BLaER1 treated with 17β-estradiol and CSF1 and Interleukin-3, amounts not matched to agents 10 nM and 100 nM (cell line): ENCODE measurements at regions not wholly inside any gene's neighbourhood (a gene's known extent, or its start where the extent isn't known, plus 50 kb on each side); places are given as distances from the start of the nearest gene placed in this dataset.

ENCODE experiments used
- H3K27ac ChIP-seq, 11 experiments: shearing (Covaris generic); formaldehyde crosslinking; 2 replicates each; pipeline ENCODE4 v1.8.1; 2022
- H3K27me3 ChIP-seq, 11 experiments: shearing (Covaris generic); formaldehyde crosslinking; 2 replicates each; pipeline ENCODE4 v1.8.1; 2022
- H3K36me3 ChIP-seq, 11 experiments: shearing (Covaris generic); formaldehyde crosslinking; 2 replicates each; pipeline ENCODE4 v1.8.1; 2022
- H3K4me1 ChIP-seq, 10 experiments: shearing (Covaris generic); formaldehyde crosslinking; 2 replicates each; pipeline ENCODE4 v1.8.1; 2022
- H3K4me2 ChIP-seq, 11 experiments: shearing (Covaris generic); formaldehyde crosslinking; 2 replicates each; pipeline ENCODE4 v1.8.1; 2022
- H3K4me3 ChIP-seq, 10 experiments: shearing (Covaris generic); formaldehyde crosslinking; 2 replicates each; pipeline ENCODE4 v1.8.1; 2022
- H3K9ac ChIP-seq, 11 experiments: shearing (Covaris generic); formaldehyde crosslinking; 2 replicates each; pipeline ENCODE4 v1.8.1; 2022
- H3K9me3 ChIP-seq, 11 experiments: shearing (Covaris generic); formaldehyde crosslinking; replicated peaks in 1 of 11; 2 replicates each; pipeline ENCODE4 v1.8.1; 2022
- H4K20me1 ChIP-seq, 11 experiments: shearing (Covaris generic); formaldehyde crosslinking; 2 replicates each; pipeline ENCODE4 v1.8.1; 2022
- Cebpa-rat ChIP-seq, 11 experiments: shearing (Covaris generic); IDR thresholded peaks; 2 replicates each; pipeline ENCODE4 v1.8.1; 2022

GRCh38 chr4:95640311-95640710, 91.5 kb upstream of the UNC5C start:
- Histone ChIP-seq H3K9ac (no peak overlapping the region), H4K20me1 (no peaks in the 10 kb centered on the region), H3K27ac (no peak overlapping the region), H3K9me3 (no peaks in the 10 kb centered on the region), H3K36me3 (no peaks in the 10 kb centered on the region), H3K4me2 (no peak overlapping the region), H3K4me1 (no peaks in the 10 kb centered on the region), H3K27me3 (no peaks in the 10 kb centered on the region), H3K4me3 (no peak overlapping the region)
- no peak for TF ChIP-seq Cebpa-rat (IDR thresholded peaks at IDR 0.05)

GRCh38 chr4:95638920-95639501, 90.2 kb upstream of the UNC5C start:
- Histone ChIP-seq H3K4me2 (no peak overlapping the region), H3K9me3 (no peaks in the 10 kb centered on the region), H3K27ac (no peak overlapping the region), H3K4me3 (no peak overlapping the region), H3K27me3 (no peaks in the 10 kb centered on the region), H3K36me3 (no peaks in the 10 kb centered on the region), H3K9ac (no peak overlapping the region), H4K20me1 (no peaks in the 10 kb centered on the region), H3K4me1 (no peaks in the 10 kb centered on the region)
- TF ChIP-seq Cebpa-rat (IDR thresholded peaks at IDR 0.05): peak in 6 of 11 experiments; percentile 10 to 70 (median 60); a peak in 5 of 22 replicates

- Histone ChIP-seq H3K4me1 (no peaks in the 10 kb centered on the region), H3K27me3 (no peaks in the 10 kb centered on the region), H3K9me3 (no peaks in the 10 kb centered on the region), H3K9ac (no peak overlapping the region), H3K36me3 (no peaks in the 10 kb centered on the region), H3K4me2 (no peak overlapping the region), H4K20me1 (no peaks in the 10 kb centered on the region), H3K27ac (no peak overlapping the region), H3K4me3 (no peak overlapping the region)
- no peak for TF ChIP-seq Cebpa-rat (IDR thresholded peaks at IDR 0.05)
Measured at GRCh38 chr4:95637043-95637600, 88.3 kb upstream of the UNC5C start.

DNA sequence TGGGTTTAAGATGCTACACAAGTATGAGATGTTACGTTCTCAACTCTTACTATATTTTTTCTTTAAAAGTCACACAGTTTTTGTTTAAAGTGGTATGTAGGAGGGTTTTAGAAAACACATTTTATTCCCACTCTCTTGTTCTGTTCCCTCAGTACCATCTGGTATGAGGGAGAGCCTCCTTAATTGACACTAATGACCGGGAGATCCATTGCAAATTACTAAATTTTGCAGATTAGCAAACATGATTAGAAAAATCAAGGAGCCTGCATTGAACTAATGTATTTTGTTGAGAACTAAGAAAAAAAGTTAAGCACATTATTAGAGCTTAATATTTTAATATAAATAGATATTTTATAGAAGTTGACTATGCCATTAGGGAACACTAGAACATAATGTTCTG, 87.3 kb upstream of the UNC5C start:
- H3K27me3 ChIP-seq: no peaks in the 10 kb centered on the region
- H4K20me1 ChIP-seq: no peaks in the 10 kb centered on the region
- H3K9me3 ChIP-seq: no peaks in the 10 kb centered on the region
- no peak overlapping the region for H3K4me3 ChIP-seq
- no peak overlapping the region for H3K9ac ChIP-seq
- no peaks in the 10 kb centered on the region for H3K36me3 ChIP-seq
- no peak overlapping the region for H3K27ac ChIP-seq
- TF ChIP-seq Cebpa-rat (IDR thresholded peaks at IDR 0.05): no peak
- no peaks in the 10 kb centered on the region for H3K4me1 ChIP-seq
- no peak overlapping the region for H3K4me2 ChIP-seq

GRCh38 chr4:95627709-95628108, 78.9 kb upstream of the UNC5C start:
- H3K36me3 ChIP-seq: no peaks in the 10 kb centered on the region
- H3K4me1 ChIP-seq: 0 out of 20 replicates have a peak, but pooled peaks cover 0 to 4% (median 0%) of the 10 kb centered on the region in 10 experiments
- no peak overlapping the region for H3K9ac ChIP-seq
- no peak for TF ChIP-seq Cebpa-rat (IDR thresholded peaks at IDR 0.05)
- H3K4me3 ChIP-seq: no peak overlapping the region
- H3K9me3 ChIP-seq: no peaks in the 10 kb centered on the region
- H4K20me1 ChIP-seq: no peaks in the 10 kb centered on the region
- no peak overlapping the region for H3K27ac ChIP-seq
- H3K27me3 ChIP-seq: no peaks in the 10 kb centered on the region
- H3K4me2 ChIP-seq: no peak overlapping the region

GRCh38 chr4:95627024-95627605, 78.3 kb upstream of the UNC5C start:
- no peaks in the 10 kb centered on the region for H4K20me1 ChIP-seq
- H3K27ac ChIP-seq: no peak overlapping the region
- no peak overlapping the region for H3K9ac ChIP-seq
- H3K36me3 ChIP-seq: no peaks in the 10 kb centered on the region
- no peaks in the 10 kb centered on the region for H3K27me3 ChIP-seq
- 0 out of 20 replicates have a peak, but pooled peaks cover 0 to 4% (median 0%) of the 10 kb centered on the region in 10 experiments for H3K4me1 ChIP-seq
- TF ChIP-seq Cebpa-rat (IDR thresholded peaks at IDR 0.05): no peak
- no peak overlapping the region for H3K4me2 ChIP-seq
- H3K4me3 ChIP-seq: no peak overlapping the region
- H3K9me3 ChIP-seq: no peaks in the 10 kb centered on the region

DNA sequence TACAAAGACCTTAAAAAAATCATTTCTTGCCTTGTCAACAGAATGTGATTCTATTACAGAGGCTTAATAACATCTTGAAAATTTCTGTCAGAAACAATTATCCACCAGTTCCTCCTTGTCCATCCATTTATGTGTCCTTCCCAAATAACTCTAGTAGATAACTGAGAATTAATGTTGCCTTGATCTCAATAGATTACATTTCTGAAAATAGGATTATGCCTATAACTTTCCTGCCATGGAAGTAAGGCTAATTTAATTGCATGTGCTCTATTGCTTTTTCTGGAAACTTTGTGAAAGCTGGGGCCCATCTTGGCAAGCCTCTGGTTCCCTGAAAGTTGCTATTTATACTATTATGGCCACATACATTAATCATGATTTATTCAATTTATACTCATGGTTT, 76.2 kb upstream of the UNC5C start:
- Histone ChIP-seq H3K9ac (no peak overlapping the region), H3K4me3 (no peak overlapping the region), H3K27me3 (no peaks in the 10 kb centered on the region), H3K27ac (no peak overlapping the region), H3K9me3 (no peaks in the 10 kb centered on the region), H3K4me2 (no peak overlapping the region), H4K20me1 (no peaks in the 10 kb centered on the region), H3K36me3 (no peaks in the 10 kb centered on the region), H3K4me1 (peaks cover 0 to 15% (median 3%) of the 10 kb centered on the region in 10 experiments; a peak in 7 of 20 replicates)
- no peak for TF ChIP-seq Cebpa-rat (IDR thresholded peaks at IDR 0.05)

GRCh38 chr4:95619525-95620443, 71.0 kb upstream of the UNC5C start:
- H3K4me3 ChIP-seq: no peak overlapping the region
- H3K9me3 ChIP-seq: peaks cover 0 to 5% (median 0%) of the 10 kb centered on the region in 11 experiments; a peak in 2 of 22 replicates
- H3K27me3 ChIP-seq: no peaks in the 10 kb centered on the region
- H3K9ac ChIP-seq: no peak overlapping the region
- TF ChIP-seq Cebpa-rat (IDR thresholded peaks at IDR 0.05): no peak
- H3K36me3 ChIP-seq: no peaks in the 10 kb centered on the region
- H3K4me1 ChIP-seq: peaks cover 0 to 16% (median 3%) of the 10 kb centered on the region in 10 experiments; a peak in 7 of 20 replicates
- H4K20me1 ChIP-seq: no peaks in the 10 kb centered on the region
- H3K27ac ChIP-seq: no peak overlapping the region
- H3K4me2 ChIP-seq: peak overlapping the region in 4 of 11 experiments; percentile 16 to 35 (median 34); a peak in 6 of 22 replicates

- TF ChIP-seq Cebpa-rat (IDR thresholded peaks at IDR 0.05): no peak
- peaks cover 0 to 9% (median 0%) of the 10 kb centered on the region in 10 experiments; a peak in 5 of 20 replicates for H3K4me1 ChIP-seq
- H3K9me3 ChIP-seq: peaks cover 0 to 5% (median 0%) of the 10 kb centered on the region in 11 experiments; a peak in 2 of 22 replicates
- H3K4me3 ChIP-seq: no peak overlapping the region
- H3K9ac ChIP-seq: no peak overlapping the region
- H4K20me1 ChIP-seq: no peaks in the 10 kb centered on the region
- H3K36me3 ChIP-seq: no peaks in the 10 kb centered on the region
- H3K27ac ChIP-seq: no peak overlapping the region
- no peak overlapping the region for H3K4me2 ChIP-seq
- no peaks in the 10 kb centered on the region for H3K27me3 ChIP-seq
Measured at GRCh38 chr4:95614684-95615205, 66.0 kb upstream of the UNC5C start.
